HG02852 (cell line): ENCODE measurements at regions not wholly inside any gene's neighbourhood (a gene's known extent, or its start where the extent isn't known, plus 50 kb on each side); places are given as distances from the start of the nearest gene placed in this dataset.
A peak's percentile ranks its signal among the peaks of the same experiment; 100 is the strongest.
"Not testable (repeated sequence)": the region's sequence is repeated elsewhere in the genome, so short reads cannot be mapped to it uniquely, and the experiment has no call there.

Experiments used
- ATAC-seq: cut with Tn5 transposase; IDR thresholded peaks from one replicate; pipeline ENCODE4 v1.9.1; 2021; ENCODE audit warnings: mild to moderate bottlenecking, moderate library complexity; ENCODE audit not compliant: unreplicated experiment

DNA sequence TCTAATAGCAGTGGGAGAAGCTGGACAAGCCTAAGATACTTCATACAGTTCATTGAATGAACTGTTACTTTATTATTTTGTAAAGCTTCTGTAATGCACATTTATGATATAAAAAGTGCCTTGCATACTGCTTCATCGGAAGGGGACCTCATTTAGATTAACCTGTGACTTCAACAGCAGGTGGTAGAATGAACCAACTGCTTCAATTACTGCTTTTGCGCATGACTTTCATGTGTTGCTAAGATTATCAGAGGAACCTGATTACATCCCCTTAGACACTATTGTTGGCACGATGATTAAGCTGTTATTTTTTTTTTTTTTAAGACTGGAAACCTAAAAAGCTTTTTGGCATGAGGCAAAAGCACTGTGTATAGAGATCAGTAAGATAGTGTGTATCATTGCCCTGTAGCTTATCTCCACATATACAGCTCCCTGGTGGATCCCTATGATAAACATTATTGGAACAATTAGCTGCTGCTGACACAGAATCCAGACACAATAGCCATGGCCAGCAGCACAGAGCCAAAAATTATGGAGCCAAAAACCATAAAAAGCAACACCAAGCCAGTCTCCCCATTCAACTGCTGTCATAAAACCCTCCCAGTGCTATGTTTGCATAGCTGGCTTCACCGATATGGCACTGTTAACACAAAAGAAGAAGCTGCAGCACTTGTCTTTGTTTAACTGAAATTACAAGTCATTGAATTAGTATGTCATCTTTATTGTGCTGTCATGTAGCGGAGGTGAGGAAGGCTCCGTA is 731.6 kb upstream of the MMS22L start:
- ATAC-seq, result no peak

DNA sequence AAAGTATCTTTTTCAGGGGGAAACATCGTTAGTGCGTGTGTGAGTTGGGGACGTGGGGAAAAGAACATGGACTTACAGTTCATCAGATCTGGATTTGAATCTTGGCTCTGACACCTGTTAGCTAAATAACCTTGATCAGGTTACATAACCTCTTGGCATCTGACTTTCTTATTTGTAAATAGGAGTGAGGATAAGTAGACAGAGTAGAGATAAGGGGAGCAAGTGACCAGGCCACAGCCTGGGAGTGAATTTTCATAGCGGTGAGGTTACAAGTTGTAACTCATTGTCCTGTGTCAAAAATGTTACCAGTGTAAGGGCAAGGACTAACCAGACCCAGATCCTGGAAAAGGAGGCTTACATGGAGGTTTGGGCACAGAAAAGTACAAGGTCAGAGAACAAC is 733.5 kb upstream of the MMS22L start:
- no peak for ATAC-seq

DNA sequence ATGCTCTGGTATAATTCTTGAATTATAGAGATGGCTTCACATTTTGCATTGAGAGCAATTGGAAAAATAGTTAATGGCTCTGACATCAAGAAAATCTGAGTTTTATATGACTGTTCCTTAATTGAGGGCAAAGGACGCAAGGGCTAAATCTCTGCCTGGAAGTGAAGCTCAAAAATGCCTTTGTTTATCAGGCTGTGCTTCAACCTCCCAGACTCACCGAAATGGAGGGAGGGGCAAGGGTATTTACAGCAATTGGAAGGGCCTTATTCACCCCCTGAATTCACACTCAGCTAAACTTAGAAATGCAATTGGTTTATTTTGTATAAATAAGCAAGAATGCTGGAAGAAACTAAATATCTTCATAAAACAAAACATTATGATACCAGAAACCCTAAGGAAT is 737.2 kb upstream of the MMS22L start:
- no peak for ATAC-seq

DNA sequence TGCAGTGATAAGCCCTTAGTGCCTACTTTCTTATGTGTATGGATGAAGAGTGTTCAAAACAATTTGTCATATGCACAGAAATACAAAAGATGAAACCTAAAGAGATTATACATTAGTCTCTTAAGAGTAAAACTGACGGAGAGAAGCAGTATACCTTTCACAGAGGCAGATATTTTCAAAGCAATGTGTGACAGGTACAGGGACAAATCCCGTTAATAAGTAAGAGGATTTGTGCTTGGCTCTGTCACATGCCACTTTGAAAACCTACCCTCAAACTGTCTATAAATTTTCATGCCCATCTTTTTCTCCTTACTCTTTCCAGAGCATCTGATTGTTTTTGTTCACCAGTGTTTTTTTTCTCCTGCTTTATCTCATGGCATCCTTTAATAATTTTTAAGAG is 741.3 kb upstream of the MMS22L start:
- ATAC-seq, result no peak

DNA sequence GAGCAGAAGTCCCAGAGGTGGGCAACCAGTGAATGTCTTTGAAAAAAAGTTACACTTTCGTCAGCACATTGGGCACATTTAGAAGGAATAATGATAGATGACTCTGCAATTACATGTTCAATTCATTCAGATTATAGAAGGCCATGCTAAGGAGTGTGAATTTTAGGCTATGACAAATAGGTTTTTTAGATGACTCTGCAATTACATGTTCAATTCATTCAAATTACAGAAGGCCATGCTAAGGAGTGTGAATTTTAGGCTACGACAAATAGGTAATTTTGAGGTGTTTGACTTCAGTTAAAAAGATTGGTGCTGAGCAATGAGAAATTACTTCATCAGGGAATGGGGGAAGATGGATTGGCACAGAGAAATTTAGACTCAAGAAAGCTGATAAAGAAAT is 744.9 kb upstream of the MMS22L start:
- ATAC-seq, result no peak

DNA sequence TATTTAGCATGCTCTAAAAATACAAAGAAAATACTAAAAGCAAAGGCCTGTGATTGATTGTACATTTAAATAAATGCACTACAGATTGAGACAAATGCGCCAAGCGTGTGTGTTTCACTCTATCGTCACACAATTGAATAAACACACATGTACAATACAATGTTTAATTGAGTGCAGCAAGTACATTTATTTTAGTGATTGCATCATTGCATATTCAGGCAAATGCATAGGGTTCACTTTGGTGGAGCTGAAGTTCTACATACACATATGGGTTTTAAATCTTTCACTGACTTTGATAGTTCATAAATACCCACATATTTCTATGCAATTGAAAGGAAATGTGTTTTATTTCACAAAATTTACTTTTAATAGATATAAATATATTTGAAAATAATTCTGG is 750.6 kb upstream of the MMS22L start:
- no peak for ATAC-seq

DNA sequence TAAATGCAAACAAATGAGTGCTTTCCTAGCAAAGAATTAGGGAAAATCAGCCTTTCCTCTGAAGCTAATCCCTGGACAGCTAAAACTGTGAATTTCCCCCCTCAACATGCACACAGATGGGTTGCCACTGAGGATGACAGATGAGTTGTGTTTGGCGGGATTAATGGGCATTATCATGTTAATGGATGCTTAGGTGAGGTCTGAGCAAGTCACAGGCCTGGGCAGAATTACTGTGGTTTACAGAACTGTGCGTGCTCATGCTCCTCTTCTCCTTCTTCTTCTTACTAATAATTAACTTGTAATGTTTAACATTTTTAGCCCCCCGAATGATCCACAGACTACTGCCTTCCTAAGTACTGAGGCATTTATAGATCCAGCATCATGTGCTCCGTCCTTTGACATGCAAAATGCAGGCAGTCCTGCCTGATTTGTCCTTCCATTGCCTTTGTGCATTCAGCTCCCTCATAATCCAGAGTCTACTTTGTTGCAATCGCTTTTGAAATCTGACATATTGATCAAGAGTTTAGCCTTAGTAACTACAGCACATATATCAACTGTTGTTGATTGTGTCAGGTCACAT is 753.4 kb upstream of the MMS22L start:
- ATAC-seq, result no peak

DNA sequence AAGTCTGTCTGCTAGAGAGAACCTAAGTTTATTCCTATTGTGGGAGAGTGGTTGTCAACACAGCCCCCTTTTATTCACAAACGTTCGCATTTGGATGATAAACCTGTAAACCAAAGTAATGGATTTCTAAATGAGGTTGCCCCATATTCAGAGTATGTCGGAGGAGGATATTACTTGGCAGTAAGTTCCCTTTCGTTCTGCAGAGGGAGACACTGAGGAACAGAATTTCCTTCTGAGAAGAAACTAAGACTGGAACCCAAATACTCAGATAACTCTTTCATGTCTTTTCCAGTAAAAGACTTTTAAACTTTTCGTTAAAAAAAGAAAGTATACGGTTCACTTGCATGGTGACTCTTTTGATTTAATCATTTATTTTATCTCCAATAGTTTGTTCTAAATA is 754.6 kb upstream of the MMS22L start:
- ATAC-seq, result no peak

DNA sequence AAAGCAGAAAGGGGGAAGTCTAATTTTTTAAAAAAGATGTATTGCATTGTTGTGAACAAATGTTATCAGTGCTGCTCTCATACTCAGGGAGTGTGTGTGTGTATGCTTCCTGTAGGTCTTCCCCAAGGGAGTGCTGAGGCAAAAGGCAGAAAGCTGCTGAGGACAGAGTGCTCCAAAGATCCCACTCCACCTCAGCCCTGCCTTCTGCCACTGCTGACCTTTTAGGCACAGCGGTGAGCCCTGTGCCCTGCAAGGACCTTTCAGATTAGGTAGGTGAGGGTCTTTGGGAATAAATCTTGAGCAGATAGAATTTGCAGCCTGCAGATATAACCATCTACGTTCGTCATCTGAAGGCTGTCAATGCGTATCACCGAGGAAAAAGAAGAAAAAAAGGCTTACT is 756.4 kb upstream of the MMS22L start:
- no peak for ATAC-seq

DNA sequence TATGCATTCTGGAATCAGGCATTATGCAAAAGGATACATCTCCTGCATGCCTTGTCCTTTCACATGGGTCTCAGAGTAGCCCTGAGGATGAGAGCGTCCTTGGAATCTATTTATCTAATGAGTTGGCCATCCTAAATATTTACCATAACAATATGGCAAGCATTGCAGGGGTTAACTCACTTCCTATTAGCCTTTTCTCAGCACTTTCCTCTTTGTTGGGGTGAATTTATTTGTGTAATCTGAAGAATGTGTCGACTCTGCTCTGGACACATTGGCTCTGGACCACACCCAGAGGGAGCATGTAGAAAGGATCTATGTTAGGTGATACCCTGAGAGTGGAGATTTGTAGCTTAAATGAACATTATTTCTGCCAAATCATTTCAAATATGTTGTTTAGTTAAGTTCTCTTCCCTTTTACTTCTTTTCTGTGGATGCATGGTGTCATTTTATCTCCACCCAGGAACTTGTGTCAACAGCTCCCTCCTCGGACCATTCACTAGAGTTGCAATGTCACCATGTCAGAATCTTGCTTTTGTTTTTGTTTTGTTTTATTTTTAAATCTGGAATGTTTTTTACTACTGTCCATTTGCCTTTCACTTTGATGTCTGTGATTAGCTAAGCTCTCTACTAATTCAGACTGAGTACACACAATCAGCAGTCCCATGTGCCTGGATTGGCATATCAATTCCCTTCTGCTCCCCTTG is 757.0 kb upstream of the MMS22L start:
- no peak for ATAC-seq

DNA sequence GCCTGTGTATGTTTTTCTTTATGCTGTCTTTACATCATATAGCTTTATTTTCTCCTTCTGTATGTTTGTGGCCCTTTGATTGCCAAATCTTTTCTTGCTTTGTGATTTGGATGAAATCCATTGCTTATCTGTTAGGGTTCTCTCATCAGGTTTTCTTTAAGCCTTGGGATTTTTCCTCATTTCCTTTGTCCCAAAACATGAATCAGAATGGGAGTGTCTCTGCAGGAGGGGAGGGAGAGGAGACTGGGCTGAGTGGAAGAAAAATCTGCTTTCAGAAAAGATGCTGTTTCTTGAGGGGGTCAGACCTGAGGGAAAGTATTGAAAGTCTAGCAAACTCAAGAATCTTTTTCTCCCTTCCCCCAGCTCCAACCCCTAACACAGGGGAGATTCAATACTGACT is 758.0 kb upstream of the MMS22L start:
- ATAC-seq, result no peak

DNA sequence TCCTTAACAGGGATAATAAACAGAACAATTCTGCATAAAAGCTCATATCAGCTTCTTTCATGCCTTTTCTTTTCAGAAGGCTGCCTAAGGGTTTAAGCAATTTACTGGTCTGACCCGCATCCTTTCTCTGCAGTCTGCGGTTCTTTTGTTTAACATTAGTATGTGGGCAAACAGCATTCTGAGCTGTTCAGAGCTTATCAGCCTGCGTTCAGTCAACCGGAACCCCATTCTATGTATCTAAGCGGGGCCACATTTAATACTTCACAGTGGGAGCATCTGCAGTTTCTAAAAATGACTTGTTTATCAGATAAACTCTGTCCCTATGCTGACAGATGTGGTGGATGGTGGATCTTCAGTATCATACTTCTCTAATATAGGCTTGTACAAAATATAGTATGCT is 758.9 kb upstream of the MMS22L start:
- no peak for ATAC-seq

DNA sequence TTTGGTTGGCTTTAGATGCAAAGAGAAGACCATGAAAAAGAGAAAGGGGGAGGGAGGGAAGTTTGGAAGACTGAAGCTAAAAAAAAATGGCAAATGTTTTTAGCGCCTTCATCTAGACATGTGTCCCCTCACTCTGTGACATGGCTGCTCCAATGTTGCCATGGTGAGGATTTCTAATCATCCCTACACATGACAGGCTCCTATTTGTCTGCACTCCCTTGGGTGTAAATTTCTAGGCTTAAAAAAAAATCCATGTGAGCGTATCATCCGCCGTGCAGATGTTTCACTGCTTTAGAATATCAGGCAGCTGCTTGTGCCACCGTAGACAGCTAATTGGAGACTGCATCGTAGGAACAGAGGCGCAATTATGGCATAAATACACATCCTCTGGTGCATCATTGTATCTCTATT is 761.1 kb upstream of the MMS22L start:
- ATAC-seq, result no peak

DNA sequence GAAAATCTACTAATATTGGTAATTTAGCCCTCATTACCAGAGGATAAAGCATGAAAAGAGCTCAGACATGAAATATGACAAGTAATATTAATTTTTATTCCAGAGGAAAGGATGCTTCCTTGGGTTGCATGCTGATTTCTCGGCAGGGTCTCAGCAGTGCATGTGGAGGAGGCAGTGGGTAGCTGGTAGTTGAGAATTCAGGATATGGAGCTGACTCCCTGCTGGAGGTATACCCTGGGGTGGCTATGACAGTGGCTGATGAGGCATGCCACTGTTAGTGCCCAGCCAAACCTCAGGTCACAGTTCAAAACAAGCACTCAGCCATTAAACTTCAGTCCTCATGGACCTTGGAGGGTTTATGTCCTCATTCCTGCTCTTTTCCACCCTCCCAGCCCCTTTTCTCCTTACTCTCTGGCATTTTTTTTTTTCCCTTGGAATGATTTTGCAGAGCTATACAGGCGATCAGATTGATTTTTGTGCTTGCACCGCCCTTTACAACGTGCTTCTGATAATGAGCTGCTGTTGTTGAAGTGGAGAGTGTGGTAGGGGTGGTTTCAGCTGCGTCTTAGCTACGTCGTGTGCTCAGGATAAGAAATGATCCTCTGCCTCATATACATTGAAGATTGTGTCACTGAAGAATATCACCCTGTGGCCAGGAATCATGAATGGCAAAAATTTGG is 761.9 kb upstream of the MMS22L start:
- ATAC-seq, result no peak

DNA sequence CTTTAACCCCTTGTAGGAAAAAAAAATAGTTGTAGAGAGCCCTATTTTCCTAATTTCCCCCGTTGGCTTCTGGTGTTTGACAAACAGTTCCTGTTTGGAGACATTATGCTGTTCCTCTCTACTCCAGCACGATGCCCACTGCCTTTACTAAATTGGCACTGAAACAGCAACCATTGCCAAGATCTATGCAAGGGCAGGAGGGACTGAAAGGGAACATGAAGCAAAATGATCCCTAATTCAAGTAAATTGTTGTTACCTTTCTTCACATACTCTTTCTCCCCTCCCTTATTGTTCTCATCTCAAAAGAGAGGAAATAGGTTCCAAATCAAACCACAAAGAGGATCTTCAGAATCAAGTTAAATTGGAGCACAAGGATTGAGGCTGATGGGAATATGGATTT is 764.1 kb upstream of the MMS22L start:
- no peak for ATAC-seq

DNA sequence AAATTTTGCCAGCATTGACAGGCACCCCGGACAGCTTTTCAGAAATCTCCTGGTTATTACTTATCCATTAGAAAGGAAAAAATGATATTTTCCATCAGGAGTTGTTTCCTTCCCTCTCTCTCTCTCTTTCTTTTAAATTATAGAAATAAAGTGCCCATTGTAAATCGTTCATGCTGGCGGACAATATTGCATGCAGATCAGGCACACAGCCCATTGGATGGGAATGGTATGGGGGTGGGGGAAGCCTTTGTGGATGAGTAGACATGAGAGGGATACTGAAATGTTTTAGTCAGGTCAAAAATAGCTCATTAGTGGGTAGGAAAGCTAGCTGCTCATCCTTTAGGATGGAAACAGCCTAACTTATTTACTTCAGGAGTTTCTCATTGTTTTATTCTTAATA is 764.9 kb upstream of the MMS22L start:
- no peak for ATAC-seq

DNA sequence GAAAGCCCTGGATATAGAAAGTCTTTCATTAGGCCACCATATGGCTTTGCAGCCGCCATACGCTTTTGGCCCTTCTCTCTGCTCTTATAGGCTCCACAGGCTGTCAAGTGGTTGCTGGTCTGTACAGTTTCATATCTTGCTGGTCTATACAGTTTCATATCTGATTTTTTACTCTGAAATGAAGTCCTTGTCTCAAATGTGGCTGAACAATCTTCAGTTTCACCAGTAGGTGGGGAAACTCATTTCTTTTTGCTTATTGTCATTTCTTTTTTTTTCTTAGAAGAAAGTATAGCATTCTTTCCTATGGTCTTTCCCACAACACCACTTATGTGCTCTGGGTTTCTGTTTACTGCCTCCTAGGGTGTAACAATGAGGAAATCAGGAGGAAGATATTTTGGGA is 771.4 kb upstream of the MMS22L start:
- ATAC-seq, result peak; percentile 75

DNA sequence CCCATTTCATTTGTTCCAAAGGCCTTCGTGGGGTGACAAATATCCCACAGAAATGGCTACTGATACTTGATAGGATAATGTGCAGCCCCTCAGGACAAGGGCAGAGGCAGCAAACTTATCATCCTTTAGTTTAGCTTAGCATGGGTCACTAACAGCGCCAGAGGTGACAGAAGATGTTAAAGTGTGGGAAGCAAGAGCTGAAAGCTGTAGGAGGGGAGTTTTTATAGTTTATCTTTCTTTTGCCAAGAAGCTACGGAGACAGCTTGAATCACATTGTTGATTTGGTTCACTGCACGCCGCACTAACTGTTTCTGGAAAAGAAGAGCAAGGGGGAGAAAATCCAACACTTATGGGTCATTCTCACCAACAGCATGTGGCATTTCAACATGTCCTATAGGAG is 773.9 kb upstream of the MMS22L start:
- no peak for ATAC-seq

DNA sequence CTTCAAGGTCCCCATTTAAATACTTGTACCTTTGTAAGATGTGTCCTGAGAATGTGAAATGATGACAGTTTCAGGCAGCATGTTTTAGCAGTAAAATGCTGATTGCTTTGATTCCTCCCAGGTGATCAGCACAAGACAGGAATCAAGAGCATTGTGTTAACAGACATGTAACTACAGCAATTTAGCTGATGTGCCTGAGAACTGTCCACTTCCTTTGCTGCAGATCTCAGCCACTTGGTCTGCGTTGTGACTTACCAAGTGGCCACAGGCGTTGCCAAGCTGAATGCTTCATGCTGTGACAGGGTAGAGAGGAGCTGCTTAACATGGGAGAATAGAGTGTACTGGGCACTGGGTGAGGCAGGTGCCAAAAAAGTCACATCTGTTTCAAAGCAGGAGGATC is 767.0 kb upstream of the POU3F2 start:
- ATAC-seq, result no peak

DNA sequence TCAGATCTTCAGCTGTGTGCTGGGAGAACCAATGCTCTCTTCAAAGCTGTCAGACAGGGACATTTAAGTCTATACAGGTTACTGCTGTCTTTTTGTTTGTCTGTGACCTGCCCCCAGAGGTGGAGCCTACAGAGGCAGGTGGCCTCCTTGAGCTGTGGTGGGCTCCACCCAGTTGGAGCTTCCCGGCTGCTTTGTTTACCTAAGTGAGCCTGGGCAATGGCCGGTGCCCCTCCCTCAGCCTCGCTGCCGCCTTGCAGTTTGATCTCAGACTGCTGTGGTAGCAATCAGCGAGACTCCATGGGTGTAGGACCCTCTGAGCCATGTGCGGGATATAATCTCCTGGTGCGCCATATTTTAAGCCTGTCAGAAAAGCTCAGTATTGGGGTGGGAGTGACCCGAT is 745.8 kb upstream of the POU3F2 start:
- ATAC-seq, result not testable (repeated sequence)

DNA sequence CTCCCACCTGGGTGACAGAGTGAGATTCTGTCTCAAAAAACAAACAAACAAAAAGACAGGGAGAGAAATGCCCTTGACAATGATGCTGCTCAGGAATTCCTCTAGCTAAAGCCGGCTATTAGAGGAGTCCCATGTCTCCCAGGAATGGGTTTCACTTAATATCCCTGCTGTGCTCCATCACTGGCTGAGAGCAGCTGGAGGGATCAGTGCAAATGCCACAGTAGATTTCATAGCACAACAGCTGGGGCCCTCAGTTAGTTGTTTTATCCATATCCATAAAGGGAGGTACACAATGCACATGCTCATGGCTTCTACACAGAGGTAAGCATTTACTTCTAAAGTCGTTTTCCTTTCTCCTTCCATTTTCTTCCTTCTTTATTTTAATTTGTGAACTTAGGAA is 742.0 kb upstream of the POU3F2 start:
- ATAC-seq, result no peak

DNA sequence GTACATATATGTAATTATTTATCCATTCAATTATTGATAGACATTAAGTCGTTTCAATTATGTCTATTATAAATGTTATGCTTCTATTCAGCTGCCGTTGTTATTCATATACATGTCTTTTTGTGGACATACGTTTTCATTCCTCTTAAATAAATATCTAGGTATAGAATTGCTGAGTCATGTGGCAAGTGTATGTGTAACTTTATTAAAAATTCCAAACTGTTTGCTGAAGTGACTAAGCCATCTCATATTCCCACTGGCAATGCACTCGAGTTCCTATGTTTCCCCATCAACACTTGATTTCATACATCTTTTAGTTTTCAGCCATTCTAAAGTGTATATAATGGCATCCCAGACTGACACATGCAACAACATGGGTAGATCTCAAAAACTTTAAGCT is 739.7 kb upstream of the POU3F2 start:
- ATAC-seq, result no peak
